GM12878 (cell line): ENCODE measurements at regions not wholly inside any gene's neighbourhood (a gene's known extent, or its start where the extent isn't known, plus 50 kb on each side); places are given as distances from the start of the nearest gene placed in this dataset.

Experiments used
- ATAC-seq: fragments of 200-7000 bp; cut with Tn5 transposase; 3 replicates; pipeline ENCODE4 v1.9.1; 2020; ENCODE audit warnings: mild to moderate bottlenecking, moderate library complexity
- BruUV-seq: library from RNA; stranded (reverse); fragments of 400-500 nt; replicated peaks from 2 replicates; lab custom pipeline; 2021; lab: Mats Ljungman, UMichigan
- CTCF ChIA-PET: fragments of 300-600 bp; sonication (Branson Sonifier 250); formaldehyde crosslinking; extraction: SDS; loops from one replicate; lab custom pipeline; 2021; ENCODE audit warnings: inconsistent platforms; lab: Yijun Ruan, JAX
- POLR2A ChIA-PET: fragments of 350-600 bp; formaldehyde crosslinking; extraction: SDS; loops from one replicate; lab custom pipeline; 2021; ENCODE audit warnings: inconsistent platforms; lab: Charles Lee
- RAD21 ChIA-PET: fragments of 300-600 bp; sonication (Branson Sonifier 250); formaldehyde crosslinking; loops from one replicate; lab custom pipeline; 2023; ENCODE audit warnings: antibody characterized with exemption; ENCODE audit not compliant: unreplicated experiment; lab: Charles Lee
- SMC1A ChIA-PET: fragments of 300-600 bp; sonication (Branson Sonifier 250); formaldehyde crosslinking; loops from one replicate; lab custom pipeline; 2023; ENCODE audit not compliant: unreplicated experiment, uncharacterized antibody; lab: Charles Lee
- DNase-seq: peaks from one replicate; pipeline ENCODE4 v3.0.0-alpha.2; 2011; ENCODE audit warnings: low read depth, low spot score
- FAIRE-seq: peaks from 3 replicates; lab custom pipeline; 2011; peaks lifted over from hg19 to GRCh38; lab: Jason Lieb, UNC
- H2AFZ ChIP-seq: 2 replicates; pipeline ENCODE4 v1.6.0; 2011; ENCODE audit warnings: low read depth, low read length, control low read depth; ENCODE audit not compliant: control insufficient read depth
- H3K27ac ChIP-seq: 2 replicates; pipeline ENCODE4 v1.5.1; 2011; ENCODE audit warnings: control low read depth; ENCODE audit not compliant: control insufficient read depth, insufficient read depth
- H3K27me3 ChIP-seq, 2 experiments: replicated peaks in 1 of 2; 2 replicates each; pipeline versions ENCODE4 v1.6.0 to v1.6.1; 2011; ENCODE audit warnings: low read length in 1 of 2; ENCODE audit not compliant: control insufficient read depth in 2 of 2, insufficient read depth in 2 of 2
- H3K36me3 ChIP-seq, 2 experiments: 2 replicates each; pipeline ENCODE4 v1.5.1; 2011; ENCODE audit warnings: low read length in 1 of 2; ENCODE audit not compliant: control insufficient read depth in 2 of 2, insufficient read depth in 2 of 2
- H3K4me1 ChIP-seq: 2 replicates; pipeline ENCODE4 v1.6.1; 2011; ENCODE audit warnings: mild to moderate bottlenecking, low read length, moderate library complexity, mixed read lengths; ENCODE audit not compliant: control insufficient read depth, insufficient read depth
- H3K4me2 ChIP-seq: 2 replicates; pipeline ENCODE4 v1.6.0; 2011; ENCODE audit warnings: control low read depth; ENCODE audit not compliant: control insufficient read depth, insufficient read depth
- H3K4me3 ChIP-seq: fragments of 200-600 bp; sonication (generic); 2 replicates; pipeline ENCODE4 v1.5.1; 2016
- H3K79me2 ChIP-seq: 2 replicates; pipeline ENCODE4 v1.6.0; 2011; ENCODE audit warnings: low read length; ENCODE audit not compliant: control insufficient read depth, insufficient read depth
- H3K9ac ChIP-seq: 2 replicates; pipeline ENCODE4 v1.8.0; 2011; ENCODE audit warnings: low read length, control low read depth, mixed read lengths; ENCODE audit not compliant: control insufficient read depth, insufficient read depth
- H3K9me3 ChIP-seq: replicated peaks from 3 replicates; pipeline ENCODE4 v1.5.1; 2011; ENCODE audit warnings: mild to moderate bottlenecking, low read length; ENCODE audit not compliant: control insufficient read depth, insufficient read depth
- H4K20me1 ChIP-seq: 2 replicates; pipeline ENCODE4 v1.6.0; 2011; ENCODE audit not compliant: control insufficient read depth, insufficient read depth
- ATF3 ChIP-seq: IDR thresholded peaks from 2 replicates; pipeline ENCODE4 v1.6.1; 2011; ENCODE audit warnings: low read depth, mild to moderate bottlenecking, low read length, moderate library complexity, borderline replicate concordance; ENCODE audit errors: extremely low read depth
- ELK1 ChIP-seq: IDR thresholded peaks from 2 replicates; pipeline ENCODE4 v1.6.1; 2012; ENCODE audit warnings: low read depth, low read length, improper control_type of control experiment
- FOXM1 ChIP-seq: IDR thresholded peaks from 2 replicates; pipeline ENCODE4 v1.6.1; 2012; ENCODE audit warnings: low read depth, mild to moderate bottlenecking, inconsistent platforms, low read length, moderate library complexity
- IRF5 ChIP-seq: fragments of 450-650 bp; IDR thresholded peaks from 2 replicates; pipeline ENCODE4 v1.6.1; 2017; ENCODE audit warnings: borderline replicate concordance
- POLR2A ChIP-seq: IDR thresholded peaks from 2 replicates; pipeline ENCODE4 v1.6.1; 2011; ENCODE audit warnings: low read depth, mild to moderate bottlenecking, low read length
- POU2F2 ChIP-seq: IDR thresholded peaks from 3 replicates; pipeline ENCODE4 v1.6.1; 2011; ENCODE audit warnings: low read depth, mild to moderate bottlenecking, low read length, borderline replicate concordance
- RBBP5 ChIP-seq: fragments of 200-600 bp; sonication (generic); conservative IDR thresholded peaks from 2 replicates; pipeline ENCODE4 v1.6.1; 2016
- RFX5 ChIP-seq: IDR thresholded peaks from 2 replicates; pipeline ENCODE4 v1.6.1; 2011; ENCODE audit warnings: low read depth, low read length, improper control_type of control experiment
- RUNX3 ChIP-seq: IDR thresholded peaks from 2 replicates; pipeline ENCODE4 v1.6.1; 2012; ENCODE audit warnings: low read length, inconsistent platforms
- SMC3 ChIP-seq: IDR thresholded peaks from 2 replicates; pipeline ENCODE4 v1.6.1; 2011; ENCODE audit warnings: low read length, improper control_type of control experiment, borderline replicate concordance
- WGBS: methylation state at CpG from one replicate; pipeline ENCODE4 v1.1.6; 2016; ENCODE audit warnings: low lambda C conversion rate; ENCODE audit not compliant: insufficient replicate concordance, insufficient coverage; ENCODE audit errors: missing lambda C conversion rate; 5-methylcytosine and 5-hydroxymethylcytosine counted together
- in situ Hi-C: fragments of 300-500 bp; cut with MboI; formaldehyde crosslinking; loops from 9 replicates; pipeline ENCODE4 v1.14.3; 2018; ENCODE audit warnings: mixed read lengths
- intact Hi-C: fragments of 100-400 bp; cut with micrococcal nuclease; formaldehyde crosslinking; loops from one replicate; pipeline ENCODE4 v1.14.2; 2022; ENCODE audit not compliant: unreplicated experiment

- Histone ChIP-seq H3K27ac (no peak overlapping the region), H3K36me3 (no peaks in the 10 kb centered on the region), H3K4me1 (no peaks in the 10 kb centered on the region), H2AFZ (no peak overlapping the region), H3K27me3 (no peaks in the 10 kb centered on the region), H4K20me1 (no peaks in the 10 kb centered on the region), H3K9me3 (no peaks in the 10 kb centered on the region), H3K4me3 (no peak overlapping the region), H3K9ac (no peak overlapping the region), H3K79me2 (no peaks in the 10 kb centered on the region), H3K4me2 (no peak overlapping the region)
- POLR2A ChIA-PET, result interaction anchor here (0.6 kb wide), 1 partner anchor 1852 kb away, joined by 5 read pairs; no protein-coding TSS in a partner anchor
- DNase-seq (no peak), ATAC-seq (no peak), FAIRE-seq (no peak)
- RAD21 ChIA-PET, result no interaction called here
- SMC1A ChIA-PET, result no interaction called here
- CTCF ChIA-PET, result no interaction called here
- in situ Hi-C loops (no loop called here), intact Hi-C loops (no loop called here)
- TF ChIP-seq POU2F2 (no peak), RFX5 (no peak), RUNX3 (no peak), IRF5 (no peak), FOXM1 (no peak), ATF3 (no peak), POLR2A (no peak), RBBP5 (no peak), ELK1 (no peak), SMC3 (no peak)
- BruUV-seq, result no TSS peak
- 0% methylated on average over 1 of the region's 1 CpG for WGBS
Observed at GRCh38 chr13:78524936-78525335, 78.4 kb downstream of the POU4F1 start.
